Fibroblast of lung (primary cell): ENCODE measurements at regions not wholly inside any gene's neighbourhood (a gene's known extent, or its start where the extent isn't known, plus 50 kb on each side); places are given as distances from the start of the nearest gene placed in this dataset.

Source experiments
- DNase-seq, 2 donors: peaks; one replicate each; pipeline versions ENCODE4 v3.0.0 to v3.0.0-alpha.2; 2010; ENCODE audit warnings: low read depth in 2 of 2
- H2AFZ ChIP-seq: 2 replicates; pipeline ENCODE4 v1.5.1; 2012; ENCODE audit warnings: low read length, control low read depth, inconsistent platforms
- H3K27ac ChIP-seq: 2 replicates; pipeline ENCODE4 v1.5.1; 2011; ENCODE audit warnings: low read length, control low read depth; ENCODE audit not compliant: insufficient read depth
- H3K27me3 ChIP-seq: 2 replicates; pipeline ENCODE4 v1.5.1; 2011; ENCODE audit warnings: mild to moderate bottlenecking, low read length; ENCODE audit not compliant: control insufficient read depth, insufficient read depth
- H3K36me3 ChIP-seq: 2 replicates; pipeline ENCODE4 v1.5.1; 2011; ENCODE audit warnings: low read length; ENCODE audit not compliant: control insufficient read depth, insufficient read depth
- H3K4me1 ChIP-seq: 2 replicates; pipeline ENCODE4 v1.5.1; 2011; ENCODE audit warnings: low read length; ENCODE audit not compliant: control insufficient read depth, insufficient read depth; ENCODE audit errors: extremely low read depth
- H3K4me2 ChIP-seq: 2 replicates; pipeline ENCODE4 v1.5.1; 2011; ENCODE audit warnings: low read length, control low read depth; ENCODE audit not compliant: insufficient read depth; ENCODE audit errors: extremely low read depth
- H3K4me3 ChIP-seq, 4 experiments: fragments of 200-600 bp in 1 of 4; sonication (generic) in 1 of 4; replicated peaks in 1 of 4; 2 replicates each; pipeline ENCODE4 v1.5.1; 2011 to 2016; ENCODE audit warnings: low read length in 4 of 4, low read depth in 3 of 4, mild to moderate bottlenecking in 3 of 4, control low read depth in 2 of 4, inconsistent platforms in 1 of 4, mixed read lengths in 1 of 4; ENCODE audit not compliant: insufficient read depth in 1 of 4; ENCODE audit errors: control extremely low read depth in 1 of 4
- H3K79me2 ChIP-seq: 2 replicates; pipeline ENCODE4 v1.5.1; 2012; ENCODE audit warnings: mild to moderate bottlenecking, low read length, inconsistent platforms; ENCODE audit not compliant: control insufficient read depth, insufficient read depth
- H3K9ac ChIP-seq: 2 replicates; pipeline ENCODE4 v1.5.1; 2011; ENCODE audit warnings: mild to moderate bottlenecking, low read length, control low read depth; ENCODE audit not compliant: insufficient read depth
- H3K9me3 ChIP-seq: 2 replicates; pipeline ENCODE4 v1.5.1; 2012; ENCODE audit warnings: low read depth, low read length; ENCODE audit not compliant: control insufficient read depth, insufficient read depth
- H4K20me1 ChIP-seq: 2 replicates; pipeline ENCODE4 v1.5.1; 2011; ENCODE audit warnings: low read length; ENCODE audit not compliant: control insufficient read depth, insufficient read depth; ENCODE audit errors: extremely low read depth
- EZH2 ChIP-seq: IDR thresholded peaks from 2 replicates; pipeline ENCODE4 v1.5.1; 2012; ENCODE audit warnings: low read length, control low read depth, mild to moderate bottlenecking; ENCODE audit errors: missing control alignments
- TF ChIP-seq, protein P1 (sequence below), 2 donors: IDR thresholded peaks in 1 of 2; conservative IDR thresholded peaks in 1 of 2; 1 replicate in 1 of 2; 2 replicates in 1 of 2; pipeline ENCODE4 v1.5.1; 2011 to 2012; ENCODE audit warnings: low read length in 2 of 2, control low read depth in 1 of 2, inconsistent platforms in 1 of 2, low read depth in 1 of 2, mild to moderate bottlenecking in 1 of 2

GRCh38 chr10:62453274-62453673 lies 79.1 kb downstream of the ZNF365 start:
- Histone ChIP-seq H3K27ac (no peak overlapping the region), H3K79me2 (no peaks in the 10 kb centered on the region)
- TF ChIP-seq EZH2 = no peak
- TF ChIP-seq, protein P1, sequence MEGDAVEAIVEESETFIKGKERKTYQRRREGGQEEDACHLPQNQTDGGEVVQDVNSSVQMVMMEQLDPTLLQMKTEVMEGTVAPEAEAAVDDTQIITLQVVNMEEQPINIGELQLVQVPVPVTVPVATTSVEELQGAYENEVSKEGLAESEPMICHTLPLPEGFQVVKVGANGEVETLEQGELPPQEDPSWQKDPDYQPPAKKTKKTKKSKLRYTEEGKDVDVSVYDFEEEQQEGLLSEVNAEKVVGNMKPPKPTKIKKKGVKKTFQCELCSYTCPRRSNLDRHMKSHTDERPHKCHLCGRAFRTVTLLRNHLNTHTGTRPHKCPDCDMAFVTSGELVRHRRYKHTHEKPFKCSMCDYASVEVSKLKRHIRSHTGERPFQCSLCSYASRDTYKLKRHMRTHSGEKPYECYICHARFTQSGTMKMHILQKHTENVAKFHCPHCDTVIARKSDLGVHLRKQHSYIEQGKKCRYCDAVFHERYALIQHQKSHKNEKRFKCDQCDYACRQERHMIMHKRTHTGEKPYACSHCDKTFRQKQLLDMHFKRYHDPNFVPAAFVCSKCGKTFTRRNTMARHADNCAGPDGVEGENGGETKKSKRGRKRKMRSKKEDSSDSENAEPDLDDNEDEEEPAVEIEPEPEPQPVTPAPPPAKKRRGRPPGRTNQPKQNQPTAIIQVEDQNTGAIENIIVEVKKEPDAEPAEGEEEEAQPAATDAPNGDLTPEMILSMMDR (conservative IDR thresholded peaks at IDR 0.05 in 1 of 2, IDR thresholded peaks at IDR 0.05 in 1 of 2; ENCODE audit: low read depth in 1 of 2, low read length in 2 of 2) = no peak

DNA sequence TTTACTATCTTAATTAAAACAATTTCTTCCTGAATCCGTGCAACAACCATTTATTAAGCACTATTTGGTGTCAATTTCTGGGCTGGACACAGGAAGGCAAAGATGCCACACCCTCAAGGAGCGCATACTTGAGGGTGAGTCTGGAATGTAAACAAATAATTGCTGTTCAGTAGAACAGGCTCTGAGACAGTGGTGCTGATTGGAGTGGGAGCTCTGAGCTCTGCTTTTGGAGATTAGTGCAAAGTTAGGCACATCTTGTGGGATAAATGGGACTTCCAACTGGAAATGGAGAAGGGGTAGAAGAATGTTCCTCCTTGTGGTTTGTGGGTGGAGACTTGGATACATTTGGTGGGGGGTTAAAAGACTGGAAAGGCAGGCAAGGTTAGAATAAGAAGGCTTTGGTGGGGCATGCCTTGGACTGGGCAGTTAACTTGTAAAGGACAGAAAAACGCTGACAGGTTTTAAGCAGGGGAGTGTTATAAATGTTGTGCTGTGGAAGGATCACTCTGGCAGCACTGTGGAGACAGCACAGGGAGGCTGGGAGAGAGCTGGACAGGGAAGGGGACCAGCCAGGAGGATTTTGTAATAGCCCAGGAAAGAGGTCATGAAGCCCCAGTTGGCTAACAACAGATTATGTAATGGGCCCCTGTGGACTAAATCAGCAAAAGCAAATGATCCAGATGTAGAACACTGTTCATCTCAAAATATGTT lies 80.7 kb downstream of the ZNF365 start:
- Histone ChIP-seq H3K36me3 (no peaks in the 10 kb centered on the region), H3K9me3 (no peaks in the 10 kb centered on the region), H2AFZ (peak overlapping the region; percentile 24), H3K9ac (no peak overlapping the region), H3K27me3 (no peaks in the 10 kb centered on the region), H3K4me1 (peaks cover 9% of the 10 kb centered on the region), H3K27ac (no peak overlapping the region), H4K20me1 (no peaks in the 10 kb centered on the region), H3K4me2 (peak overlapping the region; percentile 45), H3K79me2 (no peaks in the 10 kb centered on the region), H3K4me3 (no peak overlapping the region)
- peak; percentile 46 to 91 for DNase-seq
- TF ChIP-seq, protein P1 (conservative IDR thresholded peaks at IDR 0.05 in 1 of 2, IDR thresholded peaks at IDR 0.05 in 1 of 2; ENCODE audit: low read depth in 1 of 2, low read length in 2 of 2) = no peak
- TF ChIP-seq EZH2 = no peak

More at GRCh38 chr10:62453274-62453673, 79.1 kb downstream of the ZNF365 start:
- Histone ChIP-seq H3K36me3 (no peaks in the 10 kb centered on the region), H4K20me1 (no peaks in the 10 kb centered on the region), H3K4me2 (no peak overlapping the region), H3K9ac (no peak overlapping the region), H2AFZ (no peak overlapping the region), H3K4me3 (no peak overlapping the region), H3K9me3 (no peaks in the 10 kb centered on the region), H3K4me1 (peaks cover 6% of the 10 kb centered on the region), H3K27me3 (no peaks in the 10 kb centered on the region)
- DNase-seq = no peak

DNA sequence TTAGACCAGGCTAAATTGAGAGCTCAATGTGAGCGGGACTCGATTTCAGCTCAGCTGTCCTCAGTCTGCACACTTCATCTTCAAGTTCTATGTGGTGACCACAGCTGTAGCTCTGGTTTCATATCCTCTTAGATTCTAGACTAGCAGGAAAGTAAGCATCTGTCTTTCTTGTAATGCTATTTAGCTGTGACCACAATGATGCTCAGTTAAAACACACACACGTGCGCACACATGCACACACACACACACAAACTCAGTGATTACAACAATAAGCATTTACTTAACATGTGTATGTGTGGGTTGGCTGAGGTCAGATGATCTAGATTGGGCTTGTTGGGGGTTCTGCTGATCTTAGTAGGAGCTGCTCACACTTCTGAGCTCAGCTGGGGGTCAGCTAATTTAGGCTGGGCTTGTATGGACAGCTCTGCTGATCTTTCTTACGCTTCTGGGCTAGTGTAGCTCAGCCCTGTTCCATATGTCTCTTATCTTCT lies 82.5 kb downstream of the ZNF365 start:
- Histone ChIP-seq H4K20me1 (no peaks in the 10 kb centered on the region), H3K27ac (no peak overlapping the region), H3K79me2 (no peaks in the 10 kb centered on the region), H3K4me3 (no peak overlapping the region), H3K9ac (no peak overlapping the region), H3K27me3 (no peaks in the 10 kb centered on the region), H3K9me3 (no peaks in the 10 kb centered on the region), H3K36me3 (no peaks in the 10 kb centered on the region), H3K4me2 (no peak overlapping the region), H2AFZ (no peak overlapping the region), H3K4me1 (peaks cover 9% of the 10 kb centered on the region)
- peak in 1 of 2 donors; percentile 37 for DNase-seq
- TF ChIP-seq, protein P1 (conservative IDR thresholded peaks at IDR 0.05 in 1 of 2, IDR thresholded peaks at IDR 0.05 in 1 of 2; ENCODE audit: low read depth in 1 of 2, low read length in 2 of 2) = no peak
- no peak for TF ChIP-seq EZH2
